ENCODE measurements at regions not wholly inside any gene's neighbourhood (a gene's known extent, or its start where the extent isn't known, plus 50 kb on each side); places are given as distances from the start of the nearest gene placed in this dataset.

GRCh38 chr12:34356233-34356987 lies 334.1 kb downstream of the ALG10 start:
- Histone ChIP-seq H3K14ac (ENCODE audit: low read length in 2 of 2) (no peak overlapping the region), H3K79me1 (replicated peaks; ENCODE audit: low read length, poor library complexity, severe bottlenecking) (no peaks in the 10 kb centered on the region), H3K9me3 (ENCODE audit: control insufficient read depth, low read length) (no peaks in the 10 kb centered on the region), H3K23ac (ENCODE audit: low read length in 2 of 2) (no peak overlapping the region), H2AK5ac (ENCODE audit: low read length, severe bottlenecking) (no peak overlapping the region), H2AFZ (ENCODE audit: low read depth, low read length) (no peak overlapping the region), H3K36me3 (ENCODE audit: control insufficient read depth in 1 of 2, insufficient read depth in 2 of 2, low read depth in 1 of 2, low read length in 2 of 2) (no peaks in the 10 kb centered on the region), H3K4me3 (ENCODE audit: insufficient read depth in 1 of 2, low read depth in 1 of 2, low read length in 2 of 2) (no peak overlapping the region), H2BK12ac (ENCODE audit: low read length in 2 of 2) (no peak overlapping the region), H3K9ac (ENCODE audit: low read length) (no peak overlapping the region), H2BK5ac (ENCODE audit: low read depth, low read length, poor library complexity, severe bottlenecking) (no peak overlapping the region), H3K18ac (ENCODE audit: low read depth in 1 of 2, low read length in 2 of 2) (no peak overlapping the region), H3K4me1 (ENCODE audit: control insufficient read depth, insufficient read depth, low read depth, low read length) (no peaks in the 10 kb centered on the region), H3K27me3 (ENCODE audit: control insufficient read depth in 1 of 2, insufficient read depth in 1 of 2, low read length in 2 of 2) (no peaks in the 10 kb centered on the region), H2BK15ac (ENCODE audit: low read depth, poor library complexity, severe bottlenecking) (no peak overlapping the region), H4K8ac (ENCODE audit: low read length) (no peak overlapping the region), H2BK120ac (ENCODE audit: low read depth, low read length) (no peak overlapping the region), H3K27ac (ENCODE audit: low read length, poor library complexity, severe bottlenecking) (no peak overlapping the region), H4K91ac (ENCODE audit: low read length) (no peak overlapping the region), H3K4ac (ENCODE audit: low read depth in 1 of 2, low read length in 2 of 2) (no peak overlapping the region), H3K4me2 (ENCODE audit: low read length, poor library complexity, severe bottlenecking) (no peak overlapping the region)
- DNase-seq, result no peak
- WGBS, result 80% methylated on average over 39 of the region's 39 CpGs

DNA sequence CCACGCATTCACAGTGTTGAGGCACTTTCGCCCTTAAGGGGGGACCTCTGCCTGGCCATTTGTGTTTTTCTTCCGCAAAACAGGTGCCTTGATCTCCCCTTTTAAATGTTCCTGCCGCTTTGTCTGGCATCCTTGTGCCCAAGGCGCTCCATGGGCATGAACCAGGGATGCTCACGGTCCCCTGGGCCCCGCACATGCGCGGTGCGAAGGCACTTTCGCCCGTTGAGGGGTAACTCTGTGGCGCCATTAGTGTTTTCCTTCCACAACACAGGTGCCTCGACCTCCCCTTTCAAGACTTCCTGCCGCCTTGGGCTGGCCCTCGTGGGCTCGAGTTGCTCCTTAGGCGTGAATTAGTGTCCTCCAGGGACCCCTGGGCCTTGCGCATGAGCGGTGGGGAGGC lies 335.5 kb downstream of the ALG10 start:
- 67% methylated on average over 20 of the region's 20 CpGs for WGBS
- Histone ChIP-seq H2BK12ac (ENCODE audit: low read length in 2 of 2) (no peak overlapping the region), H2AK5ac (ENCODE audit: low read length, severe bottlenecking) (no peak overlapping the region), H3K27me3 (ENCODE audit: control insufficient read depth in 1 of 2, insufficient read depth in 1 of 2, low read length in 2 of 2) (no peaks in the 10 kb centered on the region), H4K91ac (ENCODE audit: low read length) (no peak overlapping the region), H3K79me1 (replicated peaks; ENCODE audit: low read length, poor library complexity, severe bottlenecking) (no peaks in the 10 kb centered on the region), H3K23ac (ENCODE audit: low read length in 2 of 2) (no peak overlapping the region), H3K4me1 (ENCODE audit: control insufficient read depth, insufficient read depth, low read depth, low read length) (no peaks in the 10 kb centered on the region), H2AFZ (ENCODE audit: low read depth, low read length) (no peak overlapping the region), H3K9ac (ENCODE audit: low read length) (no peak overlapping the region), H4K8ac (ENCODE audit: low read length) (no peak overlapping the region), H3K36me3 (ENCODE audit: control insufficient read depth in 1 of 2, insufficient read depth in 2 of 2, low read depth in 1 of 2, low read length in 2 of 2) (no peaks in the 10 kb centered on the region), H3K9me3 (ENCODE audit: control insufficient read depth, low read length) (no peaks in the 10 kb centered on the region), H2BK120ac (ENCODE audit: low read depth, low read length) (no peak overlapping the region), H3K4me2 (ENCODE audit: low read length, poor library complexity, severe bottlenecking) (no peak overlapping the region), H3K18ac (ENCODE audit: low read depth in 1 of 2, low read length in 2 of 2) (no peak overlapping the region), H2BK5ac (ENCODE audit: low read depth, low read length, poor library complexity, severe bottlenecking) (no peak overlapping the region), H3K27ac (ENCODE audit: low read length, poor library complexity, severe bottlenecking) (no peak overlapping the region), H2BK15ac (ENCODE audit: low read depth, poor library complexity, severe bottlenecking) (no peak overlapping the region), H3K14ac (ENCODE audit: low read length in 2 of 2) (no peak overlapping the region), H3K4ac (ENCODE audit: low read depth in 1 of 2, low read length in 2 of 2) (no peak overlapping the region), H3K4me3 (ENCODE audit: insufficient read depth in 1 of 2, low read depth in 1 of 2, low read length in 2 of 2) (no peak overlapping the region)
- no peak for DNase-seq

- Histone ChIP-seq H3K27ac (ENCODE audit: low read length, poor library complexity, severe bottlenecking) (no peak overlapping the region), H3K4me3 (ENCODE audit: insufficient read depth in 1 of 2, low read depth in 1 of 2, low read length in 2 of 2) (no peak overlapping the region), H3K27me3 (ENCODE audit: control insufficient read depth in 1 of 2, insufficient read depth in 1 of 2, low read length in 2 of 2) (no peaks in the 10 kb centered on the region), H3K36me3 (ENCODE audit: control insufficient read depth in 1 of 2, insufficient read depth in 2 of 2, low read depth in 1 of 2, low read length in 2 of 2) (no peaks in the 10 kb centered on the region), H2AFZ (ENCODE audit: low read depth, low read length) (no peak overlapping the region), H2BK120ac (ENCODE audit: low read depth, low read length) (no peak overlapping the region), H3K9ac (ENCODE audit: low read length) (no peak overlapping the region), H2AK5ac (ENCODE audit: low read length, severe bottlenecking) (no peak overlapping the region), H3K18ac (ENCODE audit: low read depth in 1 of 2, low read length in 2 of 2) (no peak overlapping the region), H4K8ac (ENCODE audit: low read length) (no peak overlapping the region), H2BK15ac (ENCODE audit: low read depth, poor library complexity, severe bottlenecking) (no peak overlapping the region), H3K4me2 (ENCODE audit: low read length, poor library complexity, severe bottlenecking) (no peak overlapping the region), H3K79me1 (replicated peaks; ENCODE audit: low read length, poor library complexity, severe bottlenecking) (no peaks in the 10 kb centered on the region), H2BK5ac (ENCODE audit: low read depth, low read length, poor library complexity, severe bottlenecking) (no peak overlapping the region), H3K4ac (ENCODE audit: low read depth in 1 of 2, low read length in 2 of 2) (no peak overlapping the region), H3K4me1 (ENCODE audit: control insufficient read depth, insufficient read depth, low read depth, low read length) (no peaks in the 10 kb centered on the region), H3K14ac (ENCODE audit: low read length in 2 of 2) (no peak overlapping the region), H3K9me3 (ENCODE audit: control insufficient read depth, low read length) (no peaks in the 10 kb centered on the region), H4K91ac (ENCODE audit: low read length) (no peak overlapping the region), H2BK12ac (ENCODE audit: low read length in 2 of 2) (no peak overlapping the region), H3K23ac (ENCODE audit: low read length in 2 of 2) (no peak overlapping the region)
- WGBS, result 72% methylated on average over 18 of the region's 18 CpGs
- DNase-seq, result no peak
Measured at GRCh38 chr12:34358198-34358597, 335.9 kb downstream of the ALG10 start.

DNA sequence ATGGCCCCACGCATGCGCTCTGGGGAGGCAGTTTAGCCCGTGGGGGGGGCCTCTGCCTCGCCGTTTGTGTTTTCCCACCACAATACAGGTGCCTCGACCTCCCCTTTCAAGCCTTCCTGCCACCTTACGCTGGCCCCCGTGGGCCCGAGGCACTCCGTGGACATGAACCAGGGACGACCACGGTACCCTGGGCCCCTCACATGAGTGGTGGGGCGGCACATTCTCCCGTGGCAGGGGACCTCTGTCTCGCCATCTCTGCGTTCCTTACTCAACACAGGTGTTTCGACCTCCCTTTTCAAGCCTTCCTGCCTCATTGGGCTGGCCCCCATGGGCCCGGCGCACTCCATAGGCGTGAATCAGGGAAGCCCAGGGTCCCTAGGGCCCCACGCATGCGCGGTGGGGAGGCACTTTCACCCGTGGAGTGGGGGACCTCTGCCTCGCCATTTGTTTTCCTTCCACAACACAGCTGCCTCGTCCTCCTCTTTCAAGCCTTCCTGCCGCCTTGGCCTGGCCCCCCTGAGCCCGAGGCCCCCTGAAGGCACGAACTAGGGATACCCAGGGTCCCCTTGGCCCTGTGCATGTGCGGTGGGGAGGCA lies 339.5 kb downstream of the ALG10 start:
- no peaks in the 10 kb centered on the region for H3K27me3 ChIP-seq (ENCODE audit: control insufficient read depth in 1 of 2, insufficient read depth in 1 of 2, low read length in 2 of 2)
- H3K14ac ChIP-seq (ENCODE audit: low read length in 2 of 2), result no peak overlapping the region
- no peak overlapping the region for H2AK5ac ChIP-seq (ENCODE audit: low read length, severe bottlenecking)
- WGBS, result 58% methylated on average over 30 of the region's 30 CpGs
- no peak overlapping the region for H2AFZ ChIP-seq (ENCODE audit: low read depth, low read length)
- H3K9ac ChIP-seq (ENCODE audit: low read length), result no peak overlapping the region
- H3K9me3 ChIP-seq (ENCODE audit: control insufficient read depth, low read length), result no peaks in the 10 kb centered on the region
- no peak overlapping the region for H2BK120ac ChIP-seq (ENCODE audit: low read depth, low read length)
- no peak overlapping the region for H4K8ac ChIP-seq (ENCODE audit: low read length)
- H3K4me1 ChIP-seq (ENCODE audit: control insufficient read depth, insufficient read depth, low read depth, low read length), result no peaks in the 10 kb centered on the region
- no peak overlapping the region for H3K18ac ChIP-seq (ENCODE audit: low read depth in 1 of 2, low read length in 2 of 2)
- no peak overlapping the region for H3K4ac ChIP-seq (ENCODE audit: low read depth in 1 of 2, low read length in 2 of 2)
- no peak overlapping the region for H3K23ac ChIP-seq (ENCODE audit: low read length in 2 of 2)
- no peak overlapping the region for H4K91ac ChIP-seq (ENCODE audit: low read length)
- H3K4me2 ChIP-seq (ENCODE audit: low read length, poor library complexity, severe bottlenecking), result no peak overlapping the region
- H3K27ac ChIP-seq (ENCODE audit: low read length, poor library complexity, severe bottlenecking), result no peak overlapping the region
- no peak overlapping the region for H2BK15ac ChIP-seq (ENCODE audit: low read depth, poor library complexity, severe bottlenecking)
- H3K4me3 ChIP-seq (ENCODE audit: insufficient read depth in 1 of 2, low read depth in 1 of 2, low read length in 2 of 2), result no peak overlapping the region
- DNase-seq, result no peak
- H2BK12ac ChIP-seq (ENCODE audit: low read length in 2 of 2), result no peak overlapping the region
- no peak overlapping the region for H2BK5ac ChIP-seq (ENCODE audit: low read depth, low read length, poor library complexity, severe bottlenecking)
- H3K36me3 ChIP-seq (ENCODE audit: control insufficient read depth in 1 of 2, insufficient read depth in 2 of 2, low read depth in 1 of 2, low read length in 2 of 2), result no peaks in the 10 kb centered on the region
- H3K79me1 ChIP-seq (replicated peaks; ENCODE audit: low read length, poor library complexity, severe bottlenecking), result no peaks in the 10 kb centered on the region
